Mucosa of descending colon (tissue), 3 donors: ENCODE measurements at regions not wholly inside any gene's neighbourhood (a gene's known extent, or its start where the extent isn't known, plus 50 kb on each side); places are given as distances from the start of the nearest gene placed in this dataset.

Experiments used
- ATAC-seq: fragments of 200-7000 bp; cut with Tn5 transposase; one replicate; pipeline ENCODE4 v1.9.1; 2020; ENCODE audit warnings: mild to moderate bottlenecking, moderate library complexity
- DNase-seq, 3 donors: peaks; one replicate each; pipeline ENCODE4 v3.0.0-alpha.2; 2020
- H3K36me3 ChIP-seq: fragments of 200-600 bp; one replicate; pipeline ENCODE4 v1.8.0; 2021; ENCODE audit warnings: low read depth, mild to moderate bottlenecking
- H3K4me1 ChIP-seq: fragments of 200-600 bp; one replicate; pipeline ENCODE4 v1.8.0; 2021; ENCODE audit warnings: low read depth, mild to moderate bottlenecking
- H3K4me3 ChIP-seq: fragments of 200-600 bp; one replicate; pipeline ENCODE4 v1.8.0; 2021; ENCODE audit warnings: mild to moderate bottlenecking
- H3K9me3 ChIP-seq: fragments of 200-600 bp; one replicate; pipeline ENCODE4 v1.8.0; 2021; ENCODE audit warnings: mild to moderate bottlenecking
- intact Hi-C, 2 donors: fragments of 100-400 bp; cut with DNase I in 1 of 2; cut with micrococcal nuclease in 1 of 2; formaldehyde crosslinking; loops; one replicate each; pipeline versions ENCODE4 v1.11.0 to v1.11.1; 2022; cut with DNase I, micrococcal nuclease
- TF ChIP-seq, protein P1 (sequence below): fragments of 200-600 bp; IDR thresholded peaks from one replicate; pipeline ENCODE4 v1.8.0; 2022; ENCODE audit warnings: antibody characterized with exemption, mild to moderate bottlenecking
- donor health status: DM: no; HTN: no; CAD: no; lungs with moderate emphysema.
- donor health status: DM: no; HTN: no; CAD: no.
- donor health status: DM: no; HTN: yes; CAD: no.

DNA sequence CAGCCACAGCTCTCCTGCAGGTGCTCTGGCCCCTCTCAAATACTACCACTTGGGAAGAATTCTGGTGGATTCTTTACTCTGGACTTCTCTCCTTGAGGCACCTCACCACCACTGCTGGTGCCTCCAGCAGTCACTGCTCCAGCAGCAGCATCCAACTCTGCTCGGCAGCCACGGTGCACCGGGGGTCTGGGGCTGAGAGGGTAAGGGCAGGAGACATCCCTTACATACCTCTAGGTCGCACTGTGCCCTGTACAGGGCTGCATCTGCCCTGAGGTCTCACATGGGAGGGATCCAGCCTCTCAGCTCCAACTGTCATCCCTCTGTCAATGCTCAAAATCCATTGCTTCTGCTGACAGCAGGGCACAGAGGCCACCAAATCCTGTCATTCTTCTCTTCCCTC lies 588.2 kb downstream of the CDK5RAP2 start:
- no peak for ATAC-seq
- no peak for DNase-seq
- Histone ChIP-seq H3K4me3 (no peak overlapping the region), H3K9me3 (no peaks in the 10 kb centered on the region), H3K4me1 (no peaks in the 10 kb centered on the region), H3K36me3 (no peaks in the 10 kb centered on the region)
- intact Hi-C loops = no loop called here
- TF ChIP-seq, protein P1, sequence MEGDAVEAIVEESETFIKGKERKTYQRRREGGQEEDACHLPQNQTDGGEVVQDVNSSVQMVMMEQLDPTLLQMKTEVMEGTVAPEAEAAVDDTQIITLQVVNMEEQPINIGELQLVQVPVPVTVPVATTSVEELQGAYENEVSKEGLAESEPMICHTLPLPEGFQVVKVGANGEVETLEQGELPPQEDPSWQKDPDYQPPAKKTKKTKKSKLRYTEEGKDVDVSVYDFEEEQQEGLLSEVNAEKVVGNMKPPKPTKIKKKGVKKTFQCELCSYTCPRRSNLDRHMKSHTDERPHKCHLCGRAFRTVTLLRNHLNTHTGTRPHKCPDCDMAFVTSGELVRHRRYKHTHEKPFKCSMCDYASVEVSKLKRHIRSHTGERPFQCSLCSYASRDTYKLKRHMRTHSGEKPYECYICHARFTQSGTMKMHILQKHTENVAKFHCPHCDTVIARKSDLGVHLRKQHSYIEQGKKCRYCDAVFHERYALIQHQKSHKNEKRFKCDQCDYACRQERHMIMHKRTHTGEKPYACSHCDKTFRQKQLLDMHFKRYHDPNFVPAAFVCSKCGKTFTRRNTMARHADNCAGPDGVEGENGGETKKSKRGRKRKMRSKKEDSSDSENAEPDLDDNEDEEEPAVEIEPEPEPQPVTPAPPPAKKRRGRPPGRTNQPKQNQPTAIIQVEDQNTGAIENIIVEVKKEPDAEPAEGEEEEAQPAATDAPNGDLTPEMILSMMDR = no peak

DNA sequence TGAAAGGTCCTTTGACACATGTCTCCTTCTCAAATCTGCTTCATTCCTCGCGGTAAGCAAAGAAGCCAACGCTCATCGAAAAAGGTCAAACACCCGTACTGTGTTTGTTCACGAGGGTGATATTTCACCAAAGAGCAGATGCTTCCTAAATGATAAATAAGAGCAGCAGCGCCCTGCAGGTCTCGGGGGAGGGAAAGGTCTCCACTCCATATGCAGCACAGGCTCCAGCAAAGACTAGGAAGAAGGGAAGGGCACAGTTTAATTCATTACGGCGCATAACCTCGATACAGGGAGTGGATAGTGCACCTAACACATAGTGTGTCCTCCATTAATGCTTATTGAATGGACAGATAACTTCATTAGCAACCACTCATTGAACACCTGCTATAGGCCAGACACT lies 593.3 kb downstream of the CDK5RAP2 start:
- Histone ChIP-seq H3K4me3 (no peak overlapping the region), H3K9me3 (no peaks in the 10 kb centered on the region), H3K4me1 (no peaks in the 10 kb centered on the region), H3K36me3 (no peaks in the 10 kb centered on the region)
- DNase-seq (no peak), ATAC-seq (no peak)
- intact Hi-C loops = no loop called here
- TF ChIP-seq, protein P1 = no peak

DNA sequence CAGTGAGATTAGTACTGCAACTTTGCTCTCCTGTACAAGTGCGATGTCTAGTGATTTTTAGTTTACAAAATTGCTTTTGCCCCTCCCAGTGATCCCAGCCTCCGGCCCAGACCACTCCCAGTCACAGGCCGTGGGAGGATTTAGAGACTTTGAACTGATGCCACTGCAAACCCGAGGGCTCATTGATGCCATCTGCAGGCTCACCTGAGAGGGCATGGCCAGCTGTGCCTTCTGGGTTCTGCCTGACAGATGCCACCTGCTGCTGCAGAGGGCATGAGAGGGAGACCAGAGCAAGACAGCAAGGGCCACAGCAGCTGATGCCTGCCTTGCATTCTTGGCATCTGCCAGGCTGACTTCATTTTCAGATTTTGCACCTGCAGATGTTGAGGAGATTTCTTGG lies 593.8 kb downstream of the CDK5RAP2 start:
- TF ChIP-seq, protein P1 = no peak
- intact Hi-C loops = no loop called here
- Histone ChIP-seq H3K36me3 (no peaks in the 10 kb centered on the region), H3K4me1 (no peaks in the 10 kb centered on the region), H3K9me3 (no peaks in the 10 kb centered on the region), H3K4me3 (no peak overlapping the region)
- ATAC-seq = no peak
- no peak for DNase-seq

DNA sequence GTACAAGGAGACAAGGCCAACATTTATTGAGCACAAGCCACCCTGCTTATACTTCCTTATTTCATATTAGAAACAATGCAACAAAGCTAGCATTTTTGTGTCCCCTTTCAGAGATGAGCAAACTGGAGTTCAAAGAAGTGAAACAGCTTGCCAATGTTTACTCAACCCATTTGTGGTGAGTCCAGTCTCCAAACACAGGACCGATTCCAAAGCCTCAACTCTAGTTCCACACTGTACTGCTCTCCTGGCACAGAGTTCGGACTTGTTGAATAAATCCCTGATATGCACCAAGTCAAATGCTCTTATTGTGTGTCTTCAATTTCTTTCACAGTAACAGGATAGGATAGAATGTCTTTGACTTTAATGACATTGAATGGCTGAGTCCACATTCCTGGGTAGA lies 604.8 kb upstream of the BRINP1 start:
- no peak for DNase-seq
- intact Hi-C loops = no loop called here
- no peaks in the 10 kb centered on the region for H3K36me3 ChIP-seq
- H3K4me3 ChIP-seq = no peak overlapping the region
- ATAC-seq = no peak
- H3K9me3 ChIP-seq = no peaks in the 10 kb centered on the region
- TF ChIP-seq, protein P1 = no peak
- H3K4me1 ChIP-seq = no peaks in the 10 kb centered on the region

DNA sequence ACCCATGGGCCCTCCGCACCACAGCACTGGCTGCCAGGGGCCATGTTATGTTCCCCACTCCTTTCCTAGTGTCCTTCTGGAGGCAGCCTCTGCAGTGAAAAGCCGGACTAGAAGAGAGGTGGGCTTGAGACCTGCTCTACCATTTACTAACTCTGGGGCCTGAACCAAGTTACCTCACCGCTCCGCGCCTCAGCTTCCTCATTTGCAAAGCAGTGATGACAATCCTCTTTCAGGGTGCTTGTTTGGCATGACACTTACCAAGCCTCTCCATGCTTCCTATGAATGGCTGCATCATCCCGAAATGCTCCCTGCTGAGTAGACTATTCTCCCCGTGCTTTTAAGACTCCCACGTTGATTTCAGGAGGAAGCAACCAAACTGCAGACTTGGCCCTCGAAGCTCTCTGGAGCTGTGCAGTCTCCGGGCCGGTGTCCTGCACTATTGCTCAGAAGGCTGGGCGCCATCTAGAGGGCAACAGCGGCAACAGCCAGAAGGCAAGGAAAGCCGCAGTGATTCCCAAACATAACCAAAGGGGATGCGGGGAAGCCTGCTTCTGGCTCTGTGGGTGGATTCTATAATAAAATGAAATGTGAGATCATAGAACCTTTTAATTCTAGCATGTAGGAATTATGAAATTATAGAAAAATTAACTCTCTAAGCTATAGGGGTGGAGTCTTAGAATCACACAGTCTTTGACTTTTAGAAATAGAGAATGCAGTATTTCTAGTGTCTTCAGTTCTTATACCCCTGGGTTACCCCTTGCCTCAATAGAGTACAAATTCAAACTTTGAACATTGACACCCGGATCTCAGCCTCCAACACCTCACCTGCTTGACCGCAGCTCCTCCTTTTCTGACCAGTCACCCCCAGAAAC lies 599.8 kb upstream of the BRINP1 start:
- no peaks in the 10 kb centered on the region for H3K9me3 ChIP-seq
- intact Hi-C loops = no loop called here
- H3K36me3 ChIP-seq = no peaks in the 10 kb centered on the region
- peak; percentile 88 for ATAC-seq
- DNase-seq = peak; percentile 61 to 77 (median 73)
- no peaks in the 10 kb centered on the region for H3K4me1 ChIP-seq
- TF ChIP-seq, protein P1 = peak; percentile 78
- no peak overlapping the region for H3K4me3 ChIP-seq
